ACHN (cell line): ENCODE measurements at regions not wholly inside any gene's neighbourhood (a gene's known extent, or its start where the extent isn't known, plus 50 kb on each side); places are given as distances from the start of the nearest gene placed in this dataset.
A peak's percentile ranks its signal among the peaks of the same experiment; 100 is the strongest.
"Not testable (repeated sequence)": the region's sequence is repeated elsewhere in the genome, so short reads cannot be mapped to it uniquely, and the experiment has no call there.

Source experiments
- DNase-seq: peaks from one replicate; pipeline ENCODE4 v3.0.0-alpha.2; 2015
- in situ Hi-C: cut with HindIII; loops from 2 replicates; pipeline ENCODE4 v1.10.0; 2017; ENCODE audit warnings: low sequenced_read_pairs, low pct_ligation_motif_present, low pct_unique_long_range_greater_than_20kb

DNA sequence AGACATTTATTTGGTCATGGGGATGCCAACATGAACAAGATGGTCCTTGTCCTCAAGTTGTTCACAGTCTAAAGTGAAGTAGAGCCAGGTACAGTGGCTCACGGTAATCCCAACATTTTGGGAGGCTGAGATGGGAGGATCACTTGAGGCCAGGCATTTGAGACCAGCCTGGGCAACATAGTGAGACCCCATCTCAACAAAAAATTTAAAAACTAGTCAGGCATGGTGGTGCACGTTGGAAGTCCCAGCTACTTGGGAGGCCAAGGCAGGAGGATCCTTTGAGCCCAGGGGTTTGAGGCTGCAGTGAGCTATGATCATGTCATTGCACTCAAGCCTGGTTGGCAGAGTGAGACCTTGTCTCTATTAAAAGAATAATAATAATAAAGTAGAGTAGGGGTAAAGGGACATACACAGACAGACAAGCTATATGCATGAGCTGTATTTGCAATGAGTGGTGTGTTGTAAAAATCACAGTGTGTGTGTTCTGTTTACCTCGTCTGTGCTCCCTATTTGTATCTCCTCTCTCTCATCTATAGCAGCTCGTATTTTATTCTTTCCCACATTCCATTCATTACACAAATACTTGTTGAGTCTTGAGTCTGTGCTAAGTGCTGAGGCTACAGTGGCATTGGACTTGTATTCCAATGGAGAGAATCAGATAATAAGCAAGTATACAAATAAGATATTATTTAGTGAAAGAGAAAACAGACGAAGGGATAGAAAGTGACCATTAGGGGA, 73.9 kb upstream of the DHX40 start:
- no peak for DNase-seq
- in situ Hi-C loops, result no loop called here

DNA sequence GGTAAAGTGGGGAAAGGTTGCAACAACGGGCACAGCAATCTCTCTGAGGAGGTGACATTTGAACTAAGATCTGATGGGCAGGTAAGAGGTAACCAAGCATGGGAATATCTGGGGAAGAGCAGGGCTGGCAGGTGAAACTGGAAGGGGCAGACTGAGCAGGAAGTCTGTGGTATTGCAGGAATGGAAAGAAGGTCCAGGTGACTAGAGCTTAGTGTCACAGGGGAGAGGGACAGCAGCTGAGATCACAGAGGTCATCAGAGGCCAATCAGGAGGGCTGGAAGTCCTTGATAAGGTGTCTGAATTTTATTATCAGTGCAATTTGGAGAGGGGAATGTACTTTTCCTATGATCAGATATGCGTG, 73.3 kb upstream of the DHX40 start:
- DNase-seq, result no peak
- in situ Hi-C loops, result no loop called here

DNA sequence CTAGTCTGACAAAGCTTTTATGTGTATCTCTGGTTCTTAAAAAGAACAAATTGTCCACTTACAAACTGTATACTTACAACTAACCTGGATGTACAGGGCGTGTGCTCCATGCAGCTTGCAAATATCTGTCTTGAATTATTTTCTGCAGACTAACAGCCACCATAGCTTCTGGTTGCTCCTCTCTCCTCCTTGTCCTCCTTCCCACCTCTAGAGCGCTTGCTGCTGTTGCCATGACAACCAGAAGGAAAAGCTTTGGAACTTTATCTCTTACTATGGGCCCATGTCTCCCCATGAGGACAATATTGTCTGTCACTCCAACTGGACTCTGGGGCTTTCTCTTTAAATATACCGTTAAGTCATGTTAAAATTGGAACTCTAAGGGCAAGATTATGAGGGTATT, 71.5 kb upstream of the DHX40 start:
- in situ Hi-C loops, result no loop called here
- no peak for DNase-seq

DNA sequence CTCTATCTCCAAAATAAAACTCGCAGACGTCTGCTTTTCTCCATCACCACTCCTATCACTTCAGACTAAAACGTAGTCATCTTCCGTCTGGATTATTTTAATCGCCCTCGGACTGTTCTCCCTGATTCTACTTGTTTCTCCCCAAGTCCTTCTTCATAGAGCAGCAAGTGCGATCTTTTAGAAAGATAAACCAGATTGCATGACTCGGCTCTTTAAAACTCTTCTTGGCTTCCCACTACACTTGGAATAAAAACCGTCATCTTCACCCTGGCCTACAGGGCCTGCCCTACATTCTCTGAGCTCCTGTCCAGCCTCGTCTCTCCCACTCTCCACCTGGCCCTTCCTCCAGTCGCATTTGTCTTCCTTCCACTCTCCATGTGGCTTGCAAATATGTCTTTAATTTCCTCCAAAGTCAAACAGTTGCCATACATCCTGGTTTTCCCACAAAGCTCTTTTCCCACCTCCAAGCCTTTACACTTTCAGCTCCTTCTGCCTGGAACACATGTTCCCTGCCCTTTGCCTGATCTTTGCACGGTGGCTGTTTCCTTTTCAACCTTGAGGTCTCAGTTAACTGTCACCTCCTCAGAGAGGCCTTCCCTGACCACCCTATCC, 70.5 kb upstream of the DHX40 start:
- in situ Hi-C loops, result no loop called here

DNA sequence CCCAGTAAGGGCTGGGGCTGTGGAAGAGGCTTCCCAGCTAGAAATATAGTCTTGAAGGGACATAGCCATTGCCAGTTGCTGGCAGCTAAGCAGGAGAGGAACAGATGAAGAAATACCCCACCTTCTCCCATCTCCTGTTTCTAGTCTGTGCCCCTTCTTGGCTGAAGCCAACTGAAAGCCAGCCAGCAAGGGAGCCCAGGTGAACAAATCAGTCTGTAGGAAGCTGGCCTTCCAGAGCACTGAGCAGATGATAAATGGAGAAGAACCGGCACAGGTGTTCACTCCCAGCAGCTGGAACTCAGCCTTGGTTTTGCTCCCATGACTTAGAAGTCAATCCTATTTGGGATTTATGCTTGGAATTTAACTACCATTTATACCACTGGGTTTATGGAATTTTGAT, 69.2 kb upstream of the DHX40 start:
- in situ Hi-C loops, result no loop called here

More for the DNA sequence above, 70.5 kb upstream of the DHX40 start:
- no peak for DNase-seq

DNA sequence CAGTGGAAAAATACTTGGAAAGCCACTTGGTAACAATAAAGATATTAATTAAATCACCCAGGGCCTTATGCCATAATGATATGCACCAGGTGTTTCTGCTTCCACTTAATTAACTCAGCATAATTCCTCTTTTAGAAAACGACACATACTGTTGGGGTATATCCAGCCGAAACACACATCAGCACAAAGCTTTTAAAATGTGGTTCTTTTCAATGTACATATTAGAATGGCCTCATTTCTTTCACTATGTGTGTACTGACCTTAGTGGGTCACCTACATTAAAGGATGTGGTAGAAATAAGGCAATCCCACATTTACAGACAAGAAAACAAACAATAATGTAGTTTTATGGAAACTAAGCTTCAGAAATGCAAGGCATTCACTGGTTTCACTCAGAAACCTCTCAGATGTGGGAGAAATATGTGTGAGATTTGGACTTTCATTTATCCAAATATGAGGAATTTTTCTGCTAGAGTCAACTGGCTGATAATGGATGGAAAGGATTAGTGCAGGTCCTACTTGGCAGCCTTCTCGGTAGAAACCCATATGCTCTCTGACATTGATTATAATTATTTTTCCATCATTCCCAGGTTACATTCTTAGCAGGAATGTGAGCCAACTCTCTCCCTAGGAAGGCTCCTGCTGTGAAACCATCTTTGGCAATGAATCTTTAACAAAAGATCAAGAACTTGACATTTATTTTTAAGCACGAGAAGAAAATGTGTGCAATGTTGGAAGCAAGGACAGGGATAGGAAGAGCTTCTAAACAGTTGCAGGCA, 66.7 kb upstream of the DHX40 start:
- in situ Hi-C loops, result no loop called here
- DNase-seq, result no peak

More for the DNA sequence above, 69.2 kb upstream of the DHX40 start:
- no peak for DNase-seq

DNA sequence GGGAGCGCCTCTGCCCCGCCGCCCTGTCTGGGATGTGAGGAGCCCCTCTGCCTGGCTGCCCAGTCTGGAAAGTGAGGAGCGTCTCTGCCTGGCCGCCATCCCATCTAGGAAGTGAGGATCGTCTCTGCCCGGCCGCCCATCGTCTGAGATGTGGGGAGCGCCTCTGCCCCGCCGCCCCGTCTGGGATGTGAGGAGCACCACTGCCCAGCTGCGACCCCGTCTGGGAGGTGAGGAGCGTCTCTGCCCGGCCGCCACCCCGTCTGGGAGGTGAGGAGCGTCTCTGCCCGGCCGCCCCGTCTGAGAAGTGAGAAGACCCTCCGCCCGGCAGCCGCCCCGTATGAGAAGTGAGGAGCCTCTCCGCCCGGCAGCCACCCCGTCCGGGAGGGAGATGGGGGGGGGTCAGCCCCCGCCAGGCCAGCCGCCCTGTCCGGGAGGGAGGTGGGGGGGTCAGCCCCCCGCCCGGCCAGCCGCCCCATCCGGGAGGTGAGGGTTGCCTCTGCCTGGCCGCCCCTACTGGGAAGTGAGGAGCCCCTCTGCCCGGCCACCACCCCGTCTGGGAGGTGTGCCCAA, 65.2 kb upstream of the DHX40 start:
- in situ Hi-C loops, DNase-seq: not testable (repeated sequence)

DNA sequence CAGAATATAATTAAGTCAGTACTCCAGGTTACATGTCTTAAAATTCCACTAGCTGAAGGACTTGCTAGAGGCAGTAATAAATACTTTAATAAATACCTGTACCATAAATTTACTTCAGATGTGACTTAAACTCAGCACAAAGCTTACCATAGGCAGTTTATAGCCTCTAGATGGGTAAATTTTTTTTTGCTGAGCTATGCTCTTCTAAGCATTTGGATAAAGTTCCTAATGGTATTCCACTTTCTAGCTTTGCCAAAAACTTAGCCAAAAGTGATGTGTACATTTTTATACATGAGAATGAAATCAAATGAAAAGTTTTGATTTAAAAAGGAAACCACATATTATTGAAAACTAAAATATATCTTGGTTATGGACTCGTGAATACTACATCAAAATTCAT, 63.7 kb upstream of the DHX40 start:
- in situ Hi-C loops, result no loop called here
- no peak for DNase-seq

DNA sequence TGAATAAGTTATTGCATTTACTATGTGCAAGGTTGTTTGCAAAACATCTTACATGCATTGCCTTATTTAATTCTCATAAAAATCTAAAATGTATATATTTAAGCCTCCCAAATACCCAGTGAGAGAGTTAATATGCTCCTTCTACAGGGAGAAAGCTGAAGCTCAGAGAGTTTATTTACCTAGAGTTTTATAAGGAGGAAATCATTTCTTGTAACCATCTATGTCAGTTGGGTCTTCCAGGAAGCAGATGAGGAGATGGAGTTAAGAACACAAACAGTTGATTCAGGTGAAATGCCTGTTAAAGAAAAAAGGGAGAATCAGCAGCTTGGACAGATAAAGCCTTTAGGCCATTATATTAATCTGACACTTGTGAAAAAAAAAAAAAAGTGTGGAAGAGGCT, 62.6 kb upstream of the DHX40 start:
- no peak for DNase-seq
- in situ Hi-C loops, result no loop called here

DNA sequence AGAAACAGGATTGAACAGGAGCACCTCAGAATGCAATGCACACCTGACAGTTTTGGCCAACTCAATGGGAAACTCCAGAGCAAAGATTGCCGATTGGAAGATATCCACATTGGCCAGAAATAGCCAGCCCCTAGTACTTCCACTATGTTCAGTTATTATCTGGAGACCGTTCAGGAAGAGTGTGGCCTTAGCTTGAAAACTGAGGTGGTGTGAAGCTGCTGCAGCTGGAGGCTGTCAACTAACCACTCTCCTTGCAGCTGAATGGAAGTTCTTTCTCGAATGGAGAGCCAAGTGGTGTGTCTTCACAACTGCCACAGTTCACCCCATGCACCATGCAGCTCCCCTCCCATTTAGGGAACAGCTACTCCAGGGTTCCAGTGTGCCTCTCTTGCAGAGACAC, 61.9 kb upstream of the DHX40 start:
- in situ Hi-C loops, result no loop called here
- DNase-seq, result no peak

DNA sequence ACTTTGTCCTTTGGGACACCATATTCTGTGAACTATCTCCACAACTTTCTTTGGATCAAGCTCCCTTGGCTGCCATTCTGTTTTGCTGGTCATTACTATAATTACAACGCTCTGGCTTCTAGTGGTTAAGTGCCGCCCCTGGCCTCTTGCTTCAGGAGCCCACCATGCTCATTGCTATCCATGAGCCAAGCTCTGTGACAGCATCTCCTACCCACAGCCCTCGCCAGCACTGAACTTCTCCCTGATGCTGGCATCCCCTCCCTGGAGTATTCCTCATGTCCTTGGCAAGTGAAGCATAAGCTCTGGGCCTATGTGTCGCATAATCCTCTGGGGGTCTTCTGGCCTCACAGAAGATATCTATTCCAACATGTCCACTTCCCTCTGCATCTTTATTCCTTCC, 60.6 kb upstream of the DHX40 start:
- DNase-seq, result no peak
- in situ Hi-C loops, result no loop called here

DNA sequence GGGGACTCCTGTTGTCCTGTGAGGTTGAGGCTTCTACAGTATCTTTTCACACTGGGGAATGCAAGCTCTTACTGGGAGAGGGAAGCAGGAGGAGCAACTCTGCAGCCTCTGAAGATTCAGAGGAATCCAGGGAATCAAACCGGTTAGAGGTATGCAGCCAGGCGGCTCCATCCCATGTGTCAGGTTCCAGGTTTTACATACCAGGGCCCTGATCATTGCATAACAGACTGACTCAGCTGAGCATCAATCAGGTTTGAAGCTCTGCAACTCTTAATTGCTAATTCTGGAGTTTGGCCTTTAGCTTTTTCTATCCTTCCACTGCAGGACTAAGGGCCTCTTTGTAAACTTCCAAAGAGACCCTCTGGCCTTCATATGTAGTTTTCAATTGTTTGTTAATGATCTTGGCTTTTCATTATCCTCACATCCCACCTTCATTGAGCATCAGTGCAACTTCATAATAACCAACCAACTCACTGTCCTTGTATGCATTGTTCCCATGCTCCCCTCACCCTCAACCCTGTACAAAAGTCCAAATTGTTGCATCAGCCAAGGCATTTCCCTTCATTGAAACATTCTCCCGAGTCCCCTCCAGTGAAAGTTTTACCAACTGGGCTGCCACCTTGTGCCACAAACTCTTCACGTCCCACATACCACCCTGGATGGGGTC, 59.7 kb upstream of the DHX40 start:
- in situ Hi-C loops, result no loop called here
- DNase-seq, result no peak

DNA sequence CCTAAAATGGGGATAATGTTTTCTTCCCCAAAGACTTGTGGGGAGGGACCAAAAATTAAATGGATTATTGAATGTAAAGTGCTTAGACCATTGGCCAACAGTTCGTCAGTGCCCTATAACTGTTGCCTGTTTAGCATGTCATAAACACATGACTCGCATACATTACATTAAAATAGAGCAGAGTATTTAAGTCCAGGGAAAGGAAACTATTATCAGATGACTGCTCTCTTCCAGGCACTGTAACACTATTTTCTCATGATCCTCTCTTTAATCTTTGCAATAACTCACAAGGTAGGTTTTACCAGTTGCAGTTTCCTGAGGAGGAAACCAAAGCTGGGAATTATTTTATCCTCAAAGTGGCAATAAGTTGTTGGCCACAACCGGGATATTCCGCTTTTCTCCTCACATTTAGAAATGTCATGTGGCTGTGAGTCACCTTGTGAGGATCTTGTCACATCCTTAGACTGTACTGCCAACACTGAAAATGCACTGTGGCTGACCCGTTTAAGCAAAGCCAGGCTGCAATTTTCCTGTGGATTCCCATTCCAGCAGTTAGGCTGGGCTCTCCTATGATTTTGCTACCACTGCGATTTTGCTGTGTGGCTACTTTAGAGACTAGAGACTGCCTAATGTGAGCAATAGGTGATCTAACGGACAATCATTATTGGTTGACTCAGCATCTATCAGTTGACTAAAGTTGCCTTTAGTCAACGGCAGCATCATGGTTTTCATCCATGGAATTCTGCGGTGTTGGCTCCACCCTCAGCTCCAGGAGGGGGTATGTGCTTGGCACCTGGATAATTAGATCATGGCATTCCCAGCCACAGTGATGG, 58.3 kb upstream of the DHX40 start:
- in situ Hi-C loops, result no loop called here
- peak; percentile 9 for DNase-seq

DNA sequence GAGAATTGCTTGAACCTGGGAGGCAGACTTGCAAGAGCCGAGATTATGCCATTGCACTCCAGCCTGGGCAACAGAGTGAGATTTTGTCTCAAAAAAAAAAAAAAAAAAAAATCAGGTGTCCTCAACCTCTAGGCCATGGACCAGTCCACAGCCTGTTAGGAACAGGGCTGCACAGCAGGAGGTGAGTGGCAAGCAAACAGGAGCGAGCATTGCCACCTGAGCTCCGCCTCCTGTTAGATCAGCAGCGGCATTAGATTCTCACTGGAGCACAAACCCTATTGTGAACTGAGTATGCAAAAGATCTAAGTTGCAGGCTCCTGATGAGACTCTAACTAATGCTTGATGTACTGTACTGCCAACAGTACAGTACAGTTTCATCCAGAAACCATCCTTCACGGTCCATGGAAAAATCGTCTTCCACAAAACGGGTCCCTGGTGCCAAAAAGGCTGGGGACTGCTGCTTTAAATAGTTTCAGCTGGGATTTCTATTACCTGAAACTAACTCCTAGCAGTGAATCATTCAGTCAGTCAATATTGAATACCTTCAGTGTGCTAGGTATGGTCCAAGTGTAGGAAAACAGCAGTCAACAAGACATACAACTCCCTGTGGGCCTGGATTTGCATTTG, 56.3 kb upstream of the DHX40 start:
- DNase-seq, result no peak
- in situ Hi-C loops, result no loop called here

DNA sequence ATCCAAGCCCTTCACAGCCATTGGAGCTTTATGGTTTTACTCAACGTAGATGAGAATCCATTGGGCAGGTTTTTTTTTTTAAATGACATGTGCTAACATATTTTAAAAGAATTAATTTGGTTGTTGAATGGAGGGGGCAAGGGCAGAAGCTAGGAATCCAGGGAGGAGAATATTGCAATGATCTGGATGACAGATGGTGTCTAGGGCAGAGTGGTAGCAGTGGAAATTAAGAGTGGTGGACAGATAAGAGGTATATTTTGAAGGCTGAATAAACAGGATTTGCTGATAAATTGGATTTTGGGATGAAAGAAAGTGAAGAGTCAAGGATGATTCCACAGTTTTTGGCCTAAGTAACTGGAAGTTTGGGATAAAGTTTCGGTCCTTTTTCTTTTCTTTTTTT, 54.8 kb upstream of the DHX40 start:
- in situ Hi-C loops, result no loop called here
- DNase-seq, result no peak

DNA sequence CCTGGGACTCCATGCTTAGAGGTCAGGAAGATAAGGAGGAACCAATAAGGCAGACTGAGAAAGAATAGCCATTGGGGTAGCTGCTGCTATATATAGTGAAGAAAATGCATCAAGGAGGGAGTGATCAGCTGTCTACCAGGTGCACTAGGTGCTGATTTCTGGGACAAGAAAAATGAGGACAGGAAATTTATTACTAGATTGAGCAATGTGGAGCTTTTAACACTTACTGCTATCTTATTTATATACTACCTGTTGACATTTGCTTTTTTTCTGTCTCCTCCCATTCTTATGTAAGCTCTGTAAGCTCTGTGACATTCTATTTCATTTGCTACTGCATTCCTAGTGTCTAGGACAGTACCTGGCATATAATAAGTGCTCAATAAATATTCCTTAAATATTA, 53.7 kb upstream of the DHX40 start:
- in situ Hi-C loops, result no loop called here
- DNase-seq, result no peak

DNA sequence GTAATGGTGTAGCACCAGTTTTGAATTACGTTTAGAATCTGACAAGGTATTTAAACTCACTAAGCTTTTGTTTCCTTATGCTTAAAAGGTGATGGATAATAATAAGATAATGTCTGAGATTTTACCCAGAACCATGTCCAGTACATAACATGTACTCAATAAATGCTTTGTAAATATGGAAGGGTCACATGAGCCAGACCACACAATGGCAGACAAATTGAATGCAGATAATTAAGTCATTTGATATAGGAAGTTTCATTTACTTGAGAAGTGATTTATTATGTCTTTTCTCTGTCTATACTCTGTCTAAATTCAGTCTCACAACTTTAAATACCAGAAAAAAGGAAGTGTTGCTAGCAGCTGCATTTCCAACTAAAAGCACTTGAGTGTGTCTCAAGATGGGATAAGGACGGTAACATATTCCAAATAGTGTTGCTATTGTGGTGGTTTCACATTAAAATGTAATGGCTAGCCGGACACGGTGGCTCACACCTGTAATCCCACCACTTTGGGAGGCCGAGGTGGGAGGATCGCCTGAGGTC, 52.5 kb upstream of the DHX40 start:
- DNase-seq, result no peak
- in situ Hi-C loops, result no loop called here
